Fibroblast of pulmonary artery (primary cell): ENCODE measurements at regions not wholly inside any gene's neighbourhood (a gene's known extent, or its start where the extent isn't known, plus 50 kb on each side); places are given as distances from the start of the nearest gene placed in this dataset.

Experiments used
- DNase-seq: peaks from one replicate; pipeline ENCODE4 v3.0.0-alpha.2; 2010; ENCODE audit warnings: low read depth
- H3K4me3 ChIP-seq: replicated peaks from 2 replicates; pipeline ENCODE4 v1.5.1; 2011; ENCODE audit warnings: low read depth, mild to moderate bottlenecking, control low read depth, low read length, moderate library complexity
- TF ChIP-seq, protein P1 (sequence below): IDR thresholded peaks from 2 replicates; pipeline ENCODE4 v1.5.1; 2011; ENCODE audit warnings: mild to moderate bottlenecking, control low read depth, low read length, inconsistent platforms; ENCODE audit errors: missing control alignments

DNA sequence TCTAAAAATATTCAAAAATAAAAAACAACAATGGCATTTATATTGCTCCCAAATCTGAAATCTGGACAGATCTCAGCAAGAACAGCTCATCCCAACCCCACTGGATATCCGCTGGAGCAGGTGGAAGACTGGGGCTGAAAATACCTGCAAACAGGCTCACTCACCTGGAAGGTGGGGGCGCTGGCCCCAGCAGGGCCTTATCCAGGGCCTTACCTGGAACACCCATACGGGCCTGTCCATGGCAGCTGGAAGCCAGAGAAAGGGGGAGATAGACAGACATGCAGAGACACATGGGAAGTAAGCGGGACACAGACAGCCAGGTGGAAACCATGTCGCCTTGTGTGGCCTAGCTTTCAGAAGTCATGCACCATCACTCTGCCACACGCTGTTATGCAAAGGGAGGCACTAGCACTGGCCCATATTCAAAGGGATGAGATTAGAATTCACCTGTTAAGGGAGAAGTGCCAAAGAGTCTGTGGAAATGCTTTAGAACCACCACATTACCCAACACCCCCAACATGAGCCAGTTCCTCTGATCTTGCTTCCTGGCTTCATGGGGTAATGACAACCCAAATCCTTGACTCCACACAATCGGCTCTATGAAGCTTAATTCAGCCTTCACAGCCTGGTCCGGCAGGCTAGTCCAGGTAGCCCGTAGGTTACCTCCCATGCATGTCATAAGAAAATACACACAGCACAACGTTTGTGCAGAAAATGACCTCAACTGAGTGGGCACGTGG lies 99.0 kb upstream of the CDYL start:
- no peak for DNase-seq
- no peak overlapping the region for H3K4me3 ChIP-seq
- TF ChIP-seq, protein P1, sequence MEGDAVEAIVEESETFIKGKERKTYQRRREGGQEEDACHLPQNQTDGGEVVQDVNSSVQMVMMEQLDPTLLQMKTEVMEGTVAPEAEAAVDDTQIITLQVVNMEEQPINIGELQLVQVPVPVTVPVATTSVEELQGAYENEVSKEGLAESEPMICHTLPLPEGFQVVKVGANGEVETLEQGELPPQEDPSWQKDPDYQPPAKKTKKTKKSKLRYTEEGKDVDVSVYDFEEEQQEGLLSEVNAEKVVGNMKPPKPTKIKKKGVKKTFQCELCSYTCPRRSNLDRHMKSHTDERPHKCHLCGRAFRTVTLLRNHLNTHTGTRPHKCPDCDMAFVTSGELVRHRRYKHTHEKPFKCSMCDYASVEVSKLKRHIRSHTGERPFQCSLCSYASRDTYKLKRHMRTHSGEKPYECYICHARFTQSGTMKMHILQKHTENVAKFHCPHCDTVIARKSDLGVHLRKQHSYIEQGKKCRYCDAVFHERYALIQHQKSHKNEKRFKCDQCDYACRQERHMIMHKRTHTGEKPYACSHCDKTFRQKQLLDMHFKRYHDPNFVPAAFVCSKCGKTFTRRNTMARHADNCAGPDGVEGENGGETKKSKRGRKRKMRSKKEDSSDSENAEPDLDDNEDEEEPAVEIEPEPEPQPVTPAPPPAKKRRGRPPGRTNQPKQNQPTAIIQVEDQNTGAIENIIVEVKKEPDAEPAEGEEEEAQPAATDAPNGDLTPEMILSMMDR: no peak

DNA sequence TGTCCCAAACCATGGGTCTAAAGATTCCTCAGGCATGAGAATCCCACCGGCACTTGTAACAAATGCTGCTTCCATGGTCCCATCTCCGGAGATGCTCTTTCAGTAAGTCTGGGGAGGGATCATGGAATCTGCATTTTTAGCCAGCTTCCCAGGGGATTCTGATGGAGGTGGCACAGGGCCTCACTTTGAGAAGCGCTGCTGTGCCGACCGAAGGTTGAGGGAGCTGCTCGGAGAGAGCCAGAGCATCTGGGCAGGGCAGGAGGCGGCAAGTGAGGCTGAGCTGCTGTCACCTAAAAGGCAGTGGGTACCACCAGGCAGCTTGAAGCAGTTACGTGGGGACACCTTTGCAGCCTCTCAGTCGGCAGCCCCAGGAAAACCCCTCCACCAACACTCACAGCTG lies 100.2 kb upstream of the CDYL start:
- no peak overlapping the region for H3K4me3 ChIP-seq
- TF ChIP-seq, protein P1: no peak
- DNase-seq: no peak

DNA sequence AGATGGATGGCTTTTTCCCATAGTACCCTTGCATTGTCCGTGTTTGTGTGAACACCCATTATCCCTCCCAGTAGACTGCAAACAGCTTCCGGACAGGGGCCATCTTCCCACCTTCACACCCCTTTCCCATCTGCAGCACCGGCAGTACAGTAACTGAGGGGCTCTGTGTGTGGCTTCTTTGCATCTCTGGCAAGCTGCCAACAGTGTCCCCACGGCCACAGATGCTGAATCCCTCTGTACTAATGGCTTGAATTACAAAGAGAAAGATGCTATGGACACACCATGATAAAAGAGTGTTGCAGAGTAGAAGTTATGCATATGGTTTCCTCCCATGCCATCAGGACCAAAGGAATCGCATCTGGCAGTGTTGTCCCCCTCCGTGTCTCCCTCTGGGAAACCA lies 101.1 kb upstream of the CDYL start:
- DNase-seq: no peak
- H3K4me3 ChIP-seq: no peak overlapping the region
- TF ChIP-seq, protein P1: no peak

DNA sequence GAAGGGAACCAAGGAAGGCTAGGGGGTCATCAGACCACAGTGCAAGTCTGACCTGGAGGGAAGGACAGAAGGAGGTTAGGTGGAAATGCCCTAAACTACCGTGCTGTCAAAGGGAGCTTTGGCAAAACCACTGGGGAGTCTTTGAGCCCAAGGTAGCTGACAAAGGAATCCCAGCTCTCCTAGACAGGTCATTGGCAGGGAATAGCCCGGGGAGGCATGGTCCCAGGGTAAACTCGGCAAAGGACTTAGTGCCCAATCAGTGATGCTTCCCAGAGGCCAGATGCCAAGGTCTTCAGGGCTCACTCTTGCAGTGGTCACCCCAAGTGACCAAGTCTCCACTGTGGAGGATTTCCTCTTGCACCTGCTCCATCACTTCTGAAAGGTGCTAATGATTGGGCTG lies 102.3 kb upstream of the CDYL start:
- DNase-seq: no peak
- TF ChIP-seq, protein P1: no peak
- H3K4me3 ChIP-seq: no peak overlapping the region

DNA sequence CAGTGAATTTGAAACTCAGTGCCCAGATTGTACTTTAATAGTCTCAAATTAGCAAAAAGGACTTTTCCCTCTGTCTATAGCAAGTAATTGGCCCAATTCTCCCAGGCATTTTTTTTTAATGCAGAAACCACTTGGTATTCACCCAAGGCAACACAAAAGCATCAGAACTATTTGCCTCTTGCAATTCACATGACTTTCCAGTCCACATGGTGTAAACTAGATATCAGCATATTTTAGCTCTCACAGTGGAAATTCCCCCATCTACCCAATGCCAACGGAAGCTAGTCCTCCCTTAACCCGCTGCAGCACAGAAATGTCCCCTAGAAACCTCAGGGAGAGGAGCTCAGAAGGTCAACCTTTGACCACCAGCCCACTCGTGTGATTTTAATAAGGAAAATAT lies 103.4 kb upstream of the CDYL start:
- no peak overlapping the region for H3K4me3 ChIP-seq
- peak; percentile 73 for DNase-seq
- TF ChIP-seq, protein P1: no peak

DNA sequence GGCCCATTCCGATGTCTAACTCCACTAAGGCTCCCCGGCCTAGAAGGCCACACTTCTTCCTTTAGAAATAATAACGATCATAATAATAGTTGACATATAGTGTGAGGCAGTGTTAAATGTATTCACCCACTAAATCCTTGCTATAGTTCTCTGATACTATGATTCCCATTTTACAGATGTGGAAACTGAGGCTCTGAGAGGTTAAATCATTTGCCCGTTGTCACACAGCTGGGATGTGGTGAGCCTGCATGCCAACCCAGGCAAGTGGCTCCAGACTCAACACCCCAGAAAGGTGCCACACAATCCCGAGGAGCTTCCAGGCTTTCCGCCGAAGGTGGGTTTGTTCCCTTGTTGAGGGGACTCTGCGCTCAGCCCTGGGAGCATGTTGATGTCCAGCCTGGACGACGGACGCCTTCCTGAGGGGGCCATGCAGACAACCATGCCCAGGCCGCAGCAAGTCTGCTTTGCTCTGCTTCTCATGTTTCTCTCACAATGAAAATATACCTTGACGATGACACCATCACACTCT lies 104.6 kb upstream of the CDYL start:
- no peak for DNase-seq
- TF ChIP-seq, protein P1: no peak
- no peak overlapping the region for H3K4me3 ChIP-seq
